H9 (cell line): ENCODE measurements at regions not wholly inside any gene's neighbourhood (a gene's known extent, or its start where the extent isn't known, plus 50 kb on each side); places are given as distances from the start of the nearest gene placed in this dataset.

Experiments
- DNase-seq: peaks from one replicate; pipeline ENCODE4 v3.0.0-alpha.2; 2017
- H2AFZ ChIP-seq: one replicate; pipeline ENCODE4 v1.6.1; 2013; ENCODE audit warnings: mild to moderate bottlenecking, low read length, control low read depth, moderate library complexity
- H2AK5ac ChIP-seq: 2 replicates; pipeline ENCODE4 v1.6.1; 2013; ENCODE audit warnings: low read length, control low read depth, mixed read lengths; ENCODE audit not compliant: insufficient read length
- H2BK120ac ChIP-seq: one replicate; pipeline ENCODE4 v1.6.1; 2013; ENCODE audit warnings: low read depth, mild to moderate bottlenecking, low read length, control low read depth, inconsistent platforms; ENCODE audit not compliant: poor library complexity, severe bottlenecking
- H2BK12ac ChIP-seq: 2 replicates; pipeline ENCODE4 v1.6.1; 2013; ENCODE audit warnings: low read length, control low read depth, mixed read lengths, low read depth; ENCODE audit not compliant: insufficient read length
- H2BK15ac ChIP-seq: 2 replicates; pipeline ENCODE4 v1.6.1; 2013; ENCODE audit warnings: low read depth, low read length, control low read depth
- H2BK20ac ChIP-seq: one replicate; pipeline ENCODE4 v1.6.1; 2013; ENCODE audit warnings: low read depth, mild to moderate bottlenecking, low read length, control low read depth, inconsistent platforms; ENCODE audit not compliant: poor library complexity, severe bottlenecking
- H2BK5ac ChIP-seq: 2 replicates; pipeline ENCODE4 v1.6.1; 2013; ENCODE audit warnings: low read length, control low read depth, mixed read lengths; ENCODE audit not compliant: insufficient read length
- H3K14ac ChIP-seq: 2 replicates; pipeline ENCODE4 v1.6.1; 2013; ENCODE audit warnings: low read length, control low read depth; ENCODE audit not compliant: insufficient read depth
- H3K18ac ChIP-seq: 2 replicates; pipeline ENCODE4 v1.6.1; 2013; ENCODE audit warnings: low read depth, mild to moderate bottlenecking, mixed read lengths, low read length, control low read depth; ENCODE audit not compliant: insufficient read length
- H3K23ac ChIP-seq: 2 replicates; pipeline ENCODE4 v1.6.1; 2013; ENCODE audit warnings: low read length, control low read depth, mixed read lengths, low read depth; ENCODE audit not compliant: insufficient read length
- H3K23me2 ChIP-seq: 2 replicates; pipeline ENCODE4 v1.6.1; 2013; ENCODE audit warnings: low read depth, mild to moderate bottlenecking, mixed read lengths, low read length, control low read depth; ENCODE audit not compliant: insufficient read length, poor library complexity, severe bottlenecking
- H3K27ac ChIP-seq: 2 replicates; pipeline ENCODE4 v1.5.1; 2013; ENCODE audit warnings: low read length, control low read depth, mixed read lengths, low read depth; ENCODE audit not compliant: insufficient read length
- H3K27me3 ChIP-seq: 2 replicates; pipeline ENCODE4 v1.6.1; 2013; ENCODE audit warnings: low read length, control low read depth, inconsistent platforms; ENCODE audit not compliant: insufficient read depth
- H3K4ac ChIP-seq: 2 replicates; pipeline ENCODE4 v1.6.1; 2013; ENCODE audit warnings: low read depth, mild to moderate bottlenecking, control low read depth, inconsistent platforms, low read length, moderate library complexity
- H3K4me1 ChIP-seq: 2 replicates; pipeline ENCODE4 v1.6.1; 2013; ENCODE audit warnings: low read length, control low read depth, inconsistent platforms; ENCODE audit not compliant: insufficient read depth
- H3K4me2 ChIP-seq: 2 replicates; pipeline ENCODE4 v1.6.1; 2013; ENCODE audit warnings: low read length, control low read depth, mixed read lengths; ENCODE audit not compliant: insufficient read length, insufficient read depth
- H3K56ac ChIP-seq: 2 replicates; pipeline ENCODE4 v1.6.1; 2013; ENCODE audit warnings: low read depth, mild to moderate bottlenecking, mixed read lengths, low read length, control low read depth; ENCODE audit not compliant: insufficient read length
- H3K79me1 ChIP-seq: 2 replicates; pipeline ENCODE4 v1.6.1; 2013; ENCODE audit warnings: low read depth, mild to moderate bottlenecking, moderate library complexity, low read length, control low read depth, inconsistent platforms; ENCODE audit not compliant: insufficient read depth, poor library complexity, severe bottlenecking
- H3K79me2 ChIP-seq: 2 replicates; pipeline ENCODE4 v1.6.1; 2013; ENCODE audit warnings: low read length, control low read depth, inconsistent platforms; ENCODE audit not compliant: insufficient read depth
- H3K9ac ChIP-seq: 2 replicates; pipeline ENCODE4 v1.6.1; 2013; ENCODE audit warnings: low read length, control low read depth, mixed read lengths; ENCODE audit not compliant: insufficient read length; ENCODE audit errors: extremely low read depth
- H3K9me3 ChIP-seq: one replicate; pipeline ENCODE4 v1.6.1; 2013; ENCODE audit warnings: low read depth, low read length, inconsistent platforms; ENCODE audit not compliant: control insufficient read depth
- H3T11ph ChIP-seq: one replicate; pipeline ENCODE4 v1.6.1; 2013; ENCODE audit warnings: mild to moderate bottlenecking, low read length, control low read depth, inconsistent platforms
- H4K20me1 ChIP-seq: one replicate; pipeline ENCODE4 v1.6.1; 2013; ENCODE audit not compliant: control insufficient read depth, insufficient read length, insufficient read depth
- H4K5ac ChIP-seq: 2 replicates; pipeline ENCODE4 v1.6.1; 2013; ENCODE audit warnings: low read depth, mild to moderate bottlenecking, mixed read lengths, low read length, control low read depth; ENCODE audit not compliant: insufficient read length
- H4K8ac ChIP-seq: replicated peaks from 2 replicates; pipeline ENCODE4 v1.6.1; 2013; ENCODE audit warnings: low read length, control low read depth, mixed read lengths, low read depth; ENCODE audit not compliant: insufficient read length
- H4K91ac ChIP-seq: 2 replicates; pipeline ENCODE4 v1.6.1; 2013; ENCODE audit warnings: low read depth, mild to moderate bottlenecking, moderate library complexity, mixed read lengths, low read length, control low read depth; ENCODE audit not compliant: insufficient read length
- H3K27ac Mint-ChIP-seq, 3 experiments: 2 replicates in 2 of 3; 3 replicates in 1 of 3; pipeline ENCODE4 v1.8.0; 2020 to 2021; ENCODE audit warnings: mixed read lengths in 3 of 3, mild to moderate bottlenecking in 1 of 3, moderate library complexity in 1 of 3
- H3K27me3 Mint-ChIP-seq: 2 replicates; pipeline ENCODE4 v1.8.0; 2021; ENCODE audit warnings: low read depth, mild to moderate bottlenecking, moderate library complexity, mixed read lengths
- H3K36me3 Mint-ChIP-seq, 3 experiments: 2 replicates in 2 of 3; 3 replicates in 1 of 3; pipeline ENCODE4 v1.8.0; 2020 to 2021; ENCODE audit warnings: low read depth in 3 of 3, mixed read lengths in 3 of 3; ENCODE audit not compliant: insufficient read depth in 1 of 3
- H3K4me1 Mint-ChIP-seq, 2 experiments: 2 replicates each; pipeline ENCODE4 v1.8.0; 2020; ENCODE audit warnings: mixed read lengths in 2 of 2
- H3K4me3 Mint-ChIP-seq, 2 experiments: 2 replicates in 1 of 2; 3 replicates in 1 of 2; pipeline ENCODE4 v1.8.0; 2020 to 2021; ENCODE audit warnings: mild to moderate bottlenecking in 2 of 2, mixed read lengths in 2 of 2, moderate library complexity in 1 of 2
- H3K9me3 Mint-ChIP-seq, 2 experiments: 2 replicates in 1 of 2; 3 replicates in 1 of 2; pipeline ENCODE4 v1.8.0; 2020; ENCODE audit warnings: mild to moderate bottlenecking in 2 of 2, mixed read lengths in 2 of 2, moderate library complexity in 1 of 2
- CTCF ChIP-seq: fragments of 200-600 bp; sonication (generic); conservative IDR thresholded peaks from 3 replicates; pipeline ENCODE4 v1.8.0; 2021; ENCODE audit warnings: antibody characterized with exemption, mild to moderate bottlenecking
- WGBS: extraction: QIAGEN DNeasy Blood & Tissue Kit; methylation state at CpG from one replicate; pipeline ENCODE4 v1.1.7; 2013; ENCODE audit warnings: missing lambda C conversion rate, low lambda C conversion rate, mixed read lengths; ENCODE audit not compliant: insufficient read length; ENCODE audit errors: extremely low coverage; 5-methylcytosine and 5-hydroxymethylcytosine counted together

GRCh38 chr21:38056481-38056880 is 140.2 kb upstream of the KCNJ6 start:
- H3K4ac ChIP-seq, result no peak overlapping the region
- no peak overlapping the region for H2BK20ac ChIP-seq
- H3K4me1 Mint-ChIP-seq, result no peaks in the 10 kb centered on the region
- no peaks in the 10 kb centered on the region for H3K9me3 ChIP-seq
- no peak overlapping the region for H2AFZ ChIP-seq
- H3K18ac ChIP-seq, result no peak overlapping the region
- no peaks in the 10 kb centered on the region for H4K20me1 ChIP-seq
- H3K4me3 Mint-ChIP-seq, result no peak overlapping the region
- peaks cover 5 to 7% of the 10 kb centered on the region in 2 experiments; a peak in 4 of 5 replicates for H3K9me3 Mint-ChIP-seq
- no peaks in the 10 kb centered on the region for H3K23me2 ChIP-seq
- no peak overlapping the region for H4K5ac ChIP-seq
- H3K4me1 ChIP-seq, result no peaks in the 10 kb centered on the region
- no peak overlapping the region for H3K27ac ChIP-seq
- H3K36me3 Mint-ChIP-seq, result peaks cover 0 to 3% (median 0%) of the 10 kb centered on the region in 3 experiments; a peak in 1 of 7 replicates
- no peak for DNase-seq
- H3K9ac ChIP-seq, result no peak overlapping the region
- H2AK5ac ChIP-seq, result no peak overlapping the region
- H4K91ac ChIP-seq, result no peak overlapping the region
- H4K8ac ChIP-seq, result no peak overlapping the region
- no peak overlapping the region for H2BK5ac ChIP-seq
- H3K56ac ChIP-seq, result no peak overlapping the region
- peaks cover 29% of the 10 kb centered on the region for H3K27me3 Mint-ChIP-seq
- no peaks in the 10 kb centered on the region for H3K79me1 ChIP-seq
- peaks cover 3% of the 10 kb centered on the region for H3K27me3 ChIP-seq
- TF ChIP-seq CTCF, result no peak
- no peak overlapping the region for H2BK120ac ChIP-seq
- H3K4me2 ChIP-seq, result no peak overlapping the region
- no peak overlapping the region for H3K27ac Mint-ChIP-seq
- H2BK15ac ChIP-seq, result no peak overlapping the region
- H3K23ac ChIP-seq, result no peak overlapping the region
- H3K79me2 ChIP-seq, result no peaks in the 10 kb centered on the region
- H3T11ph ChIP-seq, result no peak overlapping the region
- H2BK12ac ChIP-seq, result no peak overlapping the region
- H3K14ac ChIP-seq, result no peak overlapping the region
- no CpG with 5 or more reads among the region's 1 CpG for WGBS
